Esophagus squamous epithelium (tissue), 4 donors: ENCODE measurements at regions not wholly inside any gene's neighbourhood (a gene's known extent, or its start where the extent isn't known, plus 50 kb on each side); places are given as distances from the start of the nearest gene placed in this dataset.

ENCODE experiments used
- POLR2A ChIP-seq, 4 donors: fragments of 450-650 bp; IDR thresholded peaks; one replicate each; pipeline ENCODE4 v1.6.1; 2017; ENCODE audit warnings: antibody characterized with exemption in 4 of 4, mild to moderate bottlenecking in 4 of 4, moderate library complexity in 3 of 4
- TF ChIP-seq, protein P1 (sequence below), 6 experiments: fragments of 450-650 bp in 4 of 6; fragments of 200-600 bp in 2 of 6; sonication (generic) in 2 of 6; IDR thresholded peaks; one replicate each; pipeline ENCODE4 v1.5.1; 2016 to 2019; ENCODE audit warnings: antibody characterized with exemption in 6 of 6, mild to moderate bottlenecking in 4 of 6, moderate library complexity in 4 of 6

DNA sequence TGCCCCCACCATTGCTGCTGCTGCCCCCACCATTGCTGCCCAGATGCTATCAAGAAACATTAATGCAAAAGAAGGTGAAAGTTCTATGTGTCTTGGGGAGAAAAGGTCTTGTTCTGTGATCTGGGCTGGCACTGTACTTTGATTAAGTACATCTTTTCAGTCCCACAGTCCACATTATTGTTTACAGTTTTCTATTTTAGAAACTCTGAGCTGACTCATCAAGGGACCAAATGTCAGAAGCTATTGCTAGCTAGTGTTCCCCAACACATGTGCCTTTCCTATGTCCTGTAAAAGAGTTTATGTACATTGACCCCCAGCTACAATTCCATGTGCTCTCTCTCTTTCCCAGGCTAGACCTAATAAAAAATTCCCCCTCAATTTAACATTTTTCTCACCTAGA, 264.7 kb upstream of the NECTIN3 start:
- TF ChIP-seq, protein P1, sequence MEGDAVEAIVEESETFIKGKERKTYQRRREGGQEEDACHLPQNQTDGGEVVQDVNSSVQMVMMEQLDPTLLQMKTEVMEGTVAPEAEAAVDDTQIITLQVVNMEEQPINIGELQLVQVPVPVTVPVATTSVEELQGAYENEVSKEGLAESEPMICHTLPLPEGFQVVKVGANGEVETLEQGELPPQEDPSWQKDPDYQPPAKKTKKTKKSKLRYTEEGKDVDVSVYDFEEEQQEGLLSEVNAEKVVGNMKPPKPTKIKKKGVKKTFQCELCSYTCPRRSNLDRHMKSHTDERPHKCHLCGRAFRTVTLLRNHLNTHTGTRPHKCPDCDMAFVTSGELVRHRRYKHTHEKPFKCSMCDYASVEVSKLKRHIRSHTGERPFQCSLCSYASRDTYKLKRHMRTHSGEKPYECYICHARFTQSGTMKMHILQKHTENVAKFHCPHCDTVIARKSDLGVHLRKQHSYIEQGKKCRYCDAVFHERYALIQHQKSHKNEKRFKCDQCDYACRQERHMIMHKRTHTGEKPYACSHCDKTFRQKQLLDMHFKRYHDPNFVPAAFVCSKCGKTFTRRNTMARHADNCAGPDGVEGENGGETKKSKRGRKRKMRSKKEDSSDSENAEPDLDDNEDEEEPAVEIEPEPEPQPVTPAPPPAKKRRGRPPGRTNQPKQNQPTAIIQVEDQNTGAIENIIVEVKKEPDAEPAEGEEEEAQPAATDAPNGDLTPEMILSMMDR (IDR thresholded peaks at IDR 0.05), result no peak
- TF ChIP-seq POLR2A (IDR thresholded peaks at IDR 0.05), result no peak
